Loucy (cell line): ENCODE measurements at regions not wholly inside any gene's neighbourhood (a gene's known extent, or its start where the extent isn't known, plus 50 kb on each side); places are given as distances from the start of the nearest gene placed in this dataset.

Experiments
- H2AFZ ChIP-seq: fragments of 200-600 bp; sonication (generic); 2 replicates; pipeline ENCODE4 v1.6.0; 2016; ENCODE audit warnings: antibody characterized with exemption, mild to moderate bottlenecking, low read length, moderate library complexity
- H3F3A ChIP-seq: fragments of 200-600 bp; 2 replicates; pipeline ENCODE4 v1.6.0; 2016; ENCODE audit warnings: antibody characterized with exemption, low read depth, mild to moderate bottlenecking
- H3K27me3 ChIP-seq: fragments of 200-600 bp; sonication (generic); 2 replicates; pipeline ENCODE4 v1.6.1; 2014; ENCODE audit warnings: low read length, mild to moderate bottlenecking; ENCODE audit not compliant: insufficient read depth, poor library complexity, severe bottlenecking
- H3K36me3 ChIP-seq: fragments of 200-600 bp; sonication (generic); 2 replicates; pipeline ENCODE4 v1.6.1; 2016; ENCODE audit warnings: low read length; ENCODE audit not compliant: insufficient read depth
- H3K4me1 ChIP-seq: fragments of 200-600 bp; sonication (generic); 2 replicates; pipeline ENCODE4 v1.5.1; 2014; ENCODE audit warnings: low read length, mild to moderate bottlenecking; ENCODE audit not compliant: insufficient read depth, poor library complexity, severe bottlenecking
- H3K4me2 ChIP-seq: fragments of 200-600 bp; sonication (generic); 2 replicates; pipeline ENCODE4 v1.6.0; 2014; ENCODE audit warnings: antibody characterized with exemption, low read length, low read depth, mild to moderate bottlenecking; ENCODE audit not compliant: poor library complexity, severe bottlenecking
- H3K4me3 ChIP-seq: fragments of 200-600 bp; sonication (generic); 2 replicates; pipeline ENCODE4 v1.5.1; 2014; ENCODE audit warnings: low read length, mild to moderate bottlenecking, mixed read lengths; ENCODE audit not compliant: poor library complexity, severe bottlenecking
- H3K79me2 ChIP-seq: fragments of 200-600 bp; sonication (generic); 2 replicates; pipeline ENCODE4 v1.6.1; 2014; ENCODE audit warnings: low read length; ENCODE audit not compliant: insufficient read depth
- H3K9ac ChIP-seq: fragments of 200-600 bp; sonication (generic); 2 replicates; pipeline ENCODE4 v1.6.0; 2014; ENCODE audit warnings: mild to moderate bottlenecking, low read depth, low read length, moderate library complexity; ENCODE audit not compliant: poor library complexity, severe bottlenecking
- H3K9me2 ChIP-seq: fragments of 200-600 bp; sonication (generic); replicated peaks from 2 replicates; pipeline ENCODE4 v1.6.1; 2016; ENCODE audit warnings: low read depth, low read length, mixed read lengths
- H3K9me3 ChIP-seq: fragments of 200-600 bp; sonication (generic); 2 replicates; pipeline ENCODE4 v1.6.1; 2014; ENCODE audit warnings: mild to moderate bottlenecking, antibody characterized with exemption, low read length, low read depth; ENCODE audit not compliant: insufficient read depth
- H4K20me1 ChIP-seq: fragments of 200-600 bp; sonication (generic); 2 replicates; pipeline ENCODE4 v1.6.0; 2014; ENCODE audit warnings: antibody characterized with exemption, low read length, mild to moderate bottlenecking; ENCODE audit not compliant: insufficient read depth, poor library complexity, severe bottlenecking
- CTCF ChIP-seq: fragments of 200-600 bp; sonication (generic); conservative IDR thresholded peaks from 2 replicates; pipeline ENCODE4 v1.5.1; 2014; ENCODE audit warnings: mild to moderate bottlenecking, antibody characterized with exemption, low read length
- EZH2phosphoT487 ChIP-seq: fragments of 200-600 bp; IDR thresholded peaks from 2 replicates; pipeline ENCODE4 v1.6.1; 2018; ENCODE audit warnings: antibody characterized with exemption, mild to moderate bottlenecking, moderate library complexity, borderline replicate concordance

DNA sequence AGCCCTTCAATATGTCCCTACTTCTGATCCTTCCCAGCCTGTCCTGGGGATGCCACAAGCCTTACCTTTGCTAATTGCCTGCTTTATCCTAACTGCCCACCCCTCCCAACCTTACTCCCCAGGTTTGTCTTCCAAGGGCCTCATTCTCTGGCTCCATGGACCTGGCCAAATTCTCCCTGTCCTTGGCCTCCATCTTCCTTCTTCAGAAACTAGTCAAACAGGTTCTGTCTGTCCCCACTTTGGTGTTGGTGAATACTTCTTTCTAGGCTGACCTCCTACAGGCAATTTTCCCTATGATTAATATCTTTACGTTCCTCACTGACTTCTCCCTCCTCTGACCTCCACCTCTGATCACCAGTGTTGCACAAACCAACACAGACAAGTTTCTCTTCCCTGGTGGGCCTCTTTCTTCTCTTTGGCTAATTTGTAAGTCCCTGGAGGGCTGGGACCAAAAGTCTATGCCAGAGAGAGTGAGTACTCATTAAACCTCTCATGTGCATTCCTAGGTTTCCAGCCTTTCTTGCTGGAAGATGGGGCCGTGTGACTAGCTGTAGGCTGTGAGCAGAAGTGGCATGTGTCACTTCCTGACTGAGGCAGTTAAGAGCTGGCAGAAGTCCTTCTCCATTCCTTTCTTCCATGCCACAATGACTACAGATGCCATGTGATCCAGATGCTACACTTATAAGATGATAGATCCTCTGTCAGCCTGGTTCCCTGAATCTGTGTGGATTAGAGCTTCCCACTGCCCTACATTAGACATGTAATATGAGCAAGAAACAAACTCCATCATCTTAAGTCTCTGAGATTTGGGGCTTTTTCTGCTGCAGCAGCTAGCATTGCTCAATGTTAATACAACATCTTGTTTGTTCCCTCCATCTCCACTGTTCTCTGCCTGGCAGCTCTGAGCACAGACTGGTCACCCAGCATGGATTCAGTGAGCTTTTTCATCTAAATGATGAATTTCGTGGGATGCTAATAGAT lies 382.7 kb downstream of the RPS24 start:
- no peaks in the 10 kb centered on the region for H3K79me2 ChIP-seq
- no peaks in the 10 kb centered on the region for H3K4me1 ChIP-seq
- H3K27me3 ChIP-seq, result no peaks in the 10 kb centered on the region
- no peak overlapping the region for H3K4me2 ChIP-seq
- peak overlapping the region; percentile 21; the same call in 1 of the 2 replicates for H2AFZ ChIP-seq
- no peaks in the 10 kb centered on the region for H3K36me3 ChIP-seq
- no peaks in the 10 kb centered on the region for H4K20me1 ChIP-seq
- no peak for TF ChIP-seq CTCF
- no peak for TF ChIP-seq EZH2phosphoT487
- H3K9me3 ChIP-seq, result no peaks in the 10 kb centered on the region
- no peak overlapping the region for H3K9ac ChIP-seq
- no peaks in the 10 kb centered on the region for H3F3A ChIP-seq
- H3K9me2 ChIP-seq, result no peaks in the 10 kb centered on the region
- no peak overlapping the region for H3K4me3 ChIP-seq

DNA sequence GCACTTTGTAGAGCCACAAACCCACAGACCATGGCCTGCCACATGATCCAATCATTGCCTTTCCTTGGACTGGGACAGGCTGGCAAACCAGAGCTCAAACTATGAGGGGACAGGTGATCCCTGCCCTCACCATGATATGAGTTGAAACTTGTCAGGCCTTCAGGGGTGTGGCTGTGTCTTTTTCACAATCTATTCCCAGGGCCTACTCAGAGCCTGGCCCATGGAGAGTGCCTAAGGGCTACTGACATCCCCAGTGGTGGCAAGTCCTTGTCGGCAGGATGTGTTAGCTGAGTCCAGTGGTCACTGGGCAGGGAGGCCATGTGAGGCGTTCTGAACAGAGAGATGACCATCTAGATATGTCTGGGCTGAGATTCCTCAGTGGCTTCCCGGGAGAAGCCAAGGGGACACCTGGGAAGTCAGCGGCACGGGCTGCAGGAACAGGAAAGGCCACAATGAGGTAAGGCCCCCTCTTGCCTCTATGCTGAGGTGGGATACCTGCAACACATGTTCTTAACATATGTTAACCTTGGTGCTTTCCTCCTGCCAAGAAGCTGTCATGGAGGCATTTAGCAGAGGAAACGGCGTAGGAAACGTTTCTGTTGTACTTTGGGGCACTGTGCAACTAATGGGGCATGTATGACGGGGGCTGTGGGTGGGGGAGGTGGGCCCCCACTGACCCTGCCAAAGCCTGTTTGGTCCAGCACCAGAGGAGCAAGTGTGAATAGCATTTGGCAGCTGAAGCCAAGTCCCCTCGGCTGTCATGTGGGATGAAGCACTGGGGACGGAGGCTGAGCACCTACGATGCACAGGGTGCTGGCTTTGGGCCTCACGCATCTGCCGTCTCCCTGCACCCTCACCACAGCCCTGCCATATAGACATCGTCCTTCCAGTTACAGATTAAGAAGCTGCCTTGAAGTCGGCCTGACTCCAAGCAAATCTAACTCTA lies 384.0 kb downstream of the RPS24 start:
- Histone ChIP-seq H3K9me2 (no peaks in the 10 kb centered on the region), H3K79me2 (no peaks in the 10 kb centered on the region), H3K9ac (no peak overlapping the region), H3K9me3 (no peaks in the 10 kb centered on the region), H3K4me1 (no peaks in the 10 kb centered on the region), H2AFZ (no peak overlapping the region), H3F3A (no peaks in the 10 kb centered on the region), H3K4me3 (no peak overlapping the region), H3K4me2 (no peak overlapping the region), H4K20me1 (no peaks in the 10 kb centered on the region), H3K36me3 (no peaks in the 10 kb centered on the region), H3K27me3 (no peaks in the 10 kb centered on the region)
- no peak for TF ChIP-seq EZH2phosphoT487
- no peak for TF ChIP-seq CTCF

DNA sequence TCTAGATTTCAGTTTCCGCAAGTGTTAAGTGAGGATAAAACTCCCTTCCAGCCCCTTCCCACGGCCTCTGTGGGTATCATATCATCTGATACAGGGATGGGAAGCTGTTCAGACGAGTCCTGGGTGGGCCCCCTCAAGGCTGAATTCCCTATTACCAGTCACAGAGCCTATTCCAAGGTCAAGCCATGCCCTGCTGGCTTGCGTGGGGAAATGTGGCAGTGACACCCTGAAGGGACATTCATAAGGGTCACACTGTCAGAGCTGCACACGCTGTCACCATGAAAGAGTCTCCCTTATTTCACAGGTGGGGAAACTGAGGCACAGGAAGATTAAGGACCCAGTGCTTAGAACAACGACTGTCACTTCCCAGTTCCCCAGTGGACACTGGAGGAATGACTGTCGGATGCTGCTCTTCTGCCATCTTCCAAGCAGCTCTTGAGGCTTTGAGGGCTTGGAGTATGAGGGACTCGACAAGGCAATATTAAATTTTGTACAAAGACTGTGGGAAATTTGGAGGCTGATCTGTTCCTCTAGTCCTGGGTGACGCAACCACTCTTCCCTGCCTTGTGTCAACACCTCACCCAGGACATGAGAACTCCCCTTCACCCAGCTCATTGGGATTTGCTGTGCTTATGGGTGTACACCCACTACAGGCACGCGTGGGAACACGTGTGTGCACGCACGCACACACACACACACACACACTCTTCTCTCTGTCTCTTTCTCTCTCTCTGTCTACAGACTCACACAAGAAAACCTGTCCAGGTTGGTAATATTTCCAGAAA lies 386.0 kb downstream of the RPS24 start:
- Histone ChIP-seq H3K4me3 (no peak overlapping the region), H3K79me2 (no peaks in the 10 kb centered on the region), H4K20me1 (no peaks in the 10 kb centered on the region), H3K9me2 (no peaks in the 10 kb centered on the region), H3K4me1 (no peaks in the 10 kb centered on the region), H2AFZ (no peak overlapping the region), H3K36me3 (no peaks in the 10 kb centered on the region), H3K4me2 (no peak overlapping the region), H3K27me3 (no peaks in the 10 kb centered on the region), H3K9ac (no peak overlapping the region), H3F3A (no peaks in the 10 kb centered on the region), H3K9me3 (no peaks in the 10 kb centered on the region)
- TF ChIP-seq CTCF (no peak), EZH2phosphoT487 (no peak)
